Activated CD4-positive, alpha-beta T cell treated with anti-CD3 and anti-CD28 coated beads, Interleukin-2, amount 10 ng/mL, durations not matched to agents 24 days and 14 days (primary cell): ENCODE measurements at regions not wholly inside any gene's neighbourhood (a gene's known extent, or its start where the extent isn't known, plus 50 kb on each side); places are given as distances from the start of the nearest gene placed in this dataset.

Experiments
- DNase-seq: peaks from one replicate; pipeline ENCODE4 v3.0.0; 2022
- H3K27ac Mint-ChIP-seq: one replicate; pipeline ENCODE4 v1.8.0; 2022; ENCODE audit warnings: mild to moderate bottlenecking, mixed read lengths
- H3K27me3 Mint-ChIP-seq: one replicate; pipeline ENCODE4 v1.8.0; 2022; ENCODE audit warnings: mixed read lengths
- H3K36me3 Mint-ChIP-seq: one replicate; pipeline ENCODE4 v1.8.0; 2022; ENCODE audit warnings: low read depth, mild to moderate bottlenecking, mixed read lengths
- H3K4me1 Mint-ChIP-seq: one replicate; pipeline ENCODE4 v1.8.0; 2021; ENCODE audit warnings: mixed read lengths
- H3K4me3 Mint-ChIP-seq: one replicate; pipeline ENCODE4 v1.8.0; 2022; ENCODE audit warnings: mild to moderate bottlenecking, moderate library complexity, mixed read lengths
- H3K9me3 Mint-ChIP-seq: one replicate; pipeline ENCODE4 v1.8.0; 2021; ENCODE audit warnings: mixed read lengths
- intact Hi-C: fragments of 100-400 bp; cut with micrococcal nuclease; formaldehyde crosslinking; loops from one replicate; pipeline ENCODE4 v1.15.1; 2023

DNA sequence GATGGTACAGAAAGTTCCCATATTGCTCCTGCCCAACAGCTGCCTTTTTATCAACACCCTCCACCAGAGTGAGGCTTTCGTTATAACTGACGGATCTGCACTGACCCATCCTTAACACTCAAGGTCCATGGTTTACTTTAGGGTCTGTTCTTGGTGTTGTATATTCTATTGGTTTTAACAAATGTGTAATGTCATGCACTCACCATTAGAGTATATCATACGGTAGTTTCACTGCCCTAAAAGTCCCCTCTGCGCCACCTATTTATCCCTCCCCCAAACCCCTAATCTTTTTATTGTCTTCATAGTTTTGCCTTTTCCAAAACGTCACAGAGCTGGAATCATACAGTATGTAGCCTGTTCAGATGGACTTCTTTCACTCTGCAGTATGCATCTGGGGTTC lies 102.8 kb upstream of the TNS3 start:
- Mint-ChIP-seq H3K27ac (no peak overlapping the region), H3K36me3 (no peaks in the 10 kb centered on the region), H3K4me1 (peaks cover 2% of the 10 kb centered on the region), H3K27me3 (no peaks in the 10 kb centered on the region), H3K4me3 (no peak overlapping the region), H3K9me3 (no peaks in the 10 kb centered on the region)
- intact Hi-C loops, result no loop called here
- DNase-seq, result no peak

- no peak for DNase-seq
- intact Hi-C loops, result no loop called here
- no peaks in the 10 kb centered on the region for H3K4me1 Mint-ChIP-seq
- H3K36me3 Mint-ChIP-seq, result no peaks in the 10 kb centered on the region
- no peak overlapping the region for H3K27ac Mint-ChIP-seq
- H3K27me3 Mint-ChIP-seq, result no peaks in the 10 kb centered on the region
- H3K9me3 Mint-ChIP-seq, result no peaks in the 10 kb centered on the region
- H3K4me3 Mint-ChIP-seq, result no peak overlapping the region
Observed at GRCh38 chr7:47683485-47683898, 101.6 kb upstream of the TNS3 start.

- Mint-ChIP-seq H3K4me3 (no peak overlapping the region), H3K9me3 (no peaks in the 10 kb centered on the region), H3K36me3 (no peaks in the 10 kb centered on the region), H3K27ac (no peak overlapping the region), H3K27me3 (no peaks in the 10 kb centered on the region), H3K4me1 (no peaks in the 10 kb centered on the region)
- no peak for DNase-seq
- intact Hi-C loops, result no loop called here
Observed at GRCh38 chr7:47682874-47683273, 101.0 kb upstream of the TNS3 start.

DNA sequence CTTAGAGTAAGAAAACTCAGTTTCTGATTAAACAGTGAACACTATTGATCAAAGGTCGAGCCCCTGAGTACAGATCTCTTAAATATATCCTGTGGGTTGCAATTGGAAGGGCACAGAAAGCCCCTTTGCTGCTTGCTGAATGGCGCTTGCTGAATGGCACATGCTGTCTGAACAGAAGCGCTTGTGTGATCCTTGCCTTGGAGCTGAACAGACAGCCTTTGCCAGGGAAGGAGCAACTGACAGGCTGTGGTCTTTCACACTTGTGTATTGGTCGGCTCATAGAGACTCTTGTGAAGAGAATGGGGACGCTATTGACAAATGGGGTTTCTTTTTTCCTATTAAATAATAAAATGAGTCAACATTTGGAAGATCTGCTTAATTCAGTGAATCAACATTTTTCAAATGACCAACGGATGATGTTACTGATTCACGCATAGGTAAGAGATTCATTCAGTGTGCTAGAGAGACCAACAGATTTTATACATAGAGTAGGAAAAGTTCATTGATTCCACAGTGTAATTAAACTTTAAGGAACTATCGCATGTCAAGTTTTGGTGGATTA lies 99.4 kb upstream of the TNS3 start:
- intact Hi-C loops, result no loop called here
- Mint-ChIP-seq H3K4me3 (no peak overlapping the region), H3K9me3 (no peaks in the 10 kb centered on the region), H3K27ac (no peak overlapping the region), H3K36me3 (no peaks in the 10 kb centered on the region), H3K4me1 (no peaks in the 10 kb centered on the region), H3K27me3 (no peaks in the 10 kb centered on the region)
- DNase-seq, result no peak

DNA sequence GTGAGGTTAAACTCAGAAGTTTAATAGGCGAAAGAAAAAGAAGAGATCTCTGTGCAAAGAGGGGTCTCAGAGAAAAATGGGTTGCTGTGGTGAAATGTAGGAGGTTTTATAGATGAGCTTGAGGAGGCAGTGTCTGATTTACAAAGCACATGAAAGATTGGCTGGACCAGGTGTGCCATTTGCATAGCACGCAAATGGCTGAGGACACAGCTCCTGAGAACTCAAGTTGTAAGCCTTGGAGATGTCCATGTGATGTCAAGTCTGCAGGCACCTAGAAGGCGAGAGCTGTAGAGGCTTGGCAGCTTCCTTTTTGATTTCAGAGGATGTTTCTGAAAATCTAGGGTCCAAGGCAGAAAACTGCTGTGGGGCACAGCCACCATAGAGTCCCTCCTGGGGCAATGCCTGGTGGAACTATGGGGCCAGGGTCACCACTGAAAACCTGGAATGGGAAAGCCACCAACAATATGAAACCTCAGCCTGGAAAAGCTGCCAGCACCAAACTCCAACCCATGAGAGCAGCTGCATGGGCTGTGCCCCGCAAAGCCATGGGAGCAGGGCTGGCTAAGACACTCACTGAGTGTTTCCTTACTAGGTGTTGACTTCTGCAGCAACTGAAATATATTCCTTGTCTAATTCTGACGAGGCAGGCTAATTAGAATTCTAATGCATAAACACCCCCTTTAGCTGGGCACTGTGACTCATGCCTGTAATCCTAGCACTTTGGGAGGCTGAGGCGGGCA lies 96.9 kb upstream of the TNS3 start:
- no peaks in the 10 kb centered on the region for H3K9me3 Mint-ChIP-seq
- no peaks in the 10 kb centered on the region for H3K36me3 Mint-ChIP-seq
- intact Hi-C loops, result no loop called here
- H3K4me3 Mint-ChIP-seq, result no peak overlapping the region
- no peak overlapping the region for H3K27ac Mint-ChIP-seq
- no peak for DNase-seq
- H3K4me1 Mint-ChIP-seq, result no peaks in the 10 kb centered on the region
- no peaks in the 10 kb centered on the region for H3K27me3 Mint-ChIP-seq

GRCh38 chr7:47677664-47678063 lies 95.8 kb upstream of the TNS3 start:
- Mint-ChIP-seq H3K9me3 (no peaks in the 10 kb centered on the region), H3K4me1 (no peaks in the 10 kb centered on the region), H3K36me3 (no peaks in the 10 kb centered on the region), H3K4me3 (no peak overlapping the region), H3K27ac (no peak overlapping the region), H3K27me3 (no peaks in the 10 kb centered on the region)
- no peak for DNase-seq
- intact Hi-C loops, result no loop called here

DNA sequence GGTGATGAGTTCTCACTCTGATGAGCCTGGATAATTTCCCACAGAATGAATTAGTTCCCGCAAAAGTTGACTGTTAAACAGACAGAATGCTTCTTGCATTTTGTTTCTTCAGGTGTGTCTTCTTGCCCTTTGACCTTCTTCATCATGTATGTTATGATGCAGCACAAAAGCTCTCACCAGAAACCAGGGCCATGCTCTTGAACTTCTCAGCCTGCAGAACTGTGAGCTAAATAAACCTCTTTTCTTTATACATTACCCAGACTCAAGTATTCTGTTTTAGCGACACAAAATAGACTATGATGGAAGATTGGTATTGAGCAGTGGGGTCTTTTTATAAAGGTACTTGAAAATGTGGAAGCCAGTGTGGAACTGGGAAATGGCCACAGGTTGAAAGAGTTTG lies 95.2 kb upstream of the TNS3 start:
- intact Hi-C loops, result no loop called here
- Mint-ChIP-seq H3K27ac (no peak overlapping the region), H3K27me3 (no peaks in the 10 kb centered on the region), H3K4me3 (no peak overlapping the region), H3K9me3 (no peaks in the 10 kb centered on the region), H3K4me1 (no peaks in the 10 kb centered on the region), H3K36me3 (no peaks in the 10 kb centered on the region)
- DNase-seq, result no peak

GRCh38 chr7:47672977-47673381 lies 91.1 kb upstream of the TNS3 start:
- Mint-ChIP-seq H3K4me3 (no peak overlapping the region), H3K36me3 (no peaks in the 10 kb centered on the region), H3K9me3 (no peaks in the 10 kb centered on the region), H3K4me1 (no peaks in the 10 kb centered on the region), H3K27ac (no peak overlapping the region), H3K27me3 (no peaks in the 10 kb centered on the region)
- intact Hi-C loops, result no loop called here
- no peak for DNase-seq

- H3K4me3 Mint-ChIP-seq, result no peak overlapping the region
- intact Hi-C loops, result no loop called here
- H3K4me1 Mint-ChIP-seq, result no peaks in the 10 kb centered on the region
- H3K27me3 Mint-ChIP-seq, result no peaks in the 10 kb centered on the region
- no peaks in the 10 kb centered on the region for H3K36me3 Mint-ChIP-seq
- no peak overlapping the region for H3K27ac Mint-ChIP-seq
- no peaks in the 10 kb centered on the region for H3K9me3 Mint-ChIP-seq
- DNase-seq, result no peak
Observed at GRCh38 chr7:47672271-47672791, 90.4 kb upstream of the TNS3 start.

GRCh38 chr7:47671358-47671757 lies 89.4 kb upstream of the TNS3 start:
- intact Hi-C loops, result no loop called here
- H3K27ac Mint-ChIP-seq, result no peak overlapping the region

GRCh38 chr7:47670729-47671128 lies 88.8 kb upstream of the TNS3 start:
- Mint-ChIP-seq H3K4me3 (no peak overlapping the region), H3K9me3 (no peaks in the 10 kb centered on the region), H3K4me1 (no peaks in the 10 kb centered on the region), H3K27ac (no peak overlapping the region), H3K27me3 (no peaks in the 10 kb centered on the region), H3K36me3 (no peaks in the 10 kb centered on the region)
- DNase-seq, result no peak
- intact Hi-C loops, result no loop called here

More at GRCh38 chr7:47671358-47671757, 89.4 kb upstream of the TNS3 start:
- H3K27me3 Mint-ChIP-seq, result no peaks in the 10 kb centered on the region
- no peak overlapping the region for H3K4me3 Mint-ChIP-seq
- H3K9me3 Mint-ChIP-seq, result no peaks in the 10 kb centered on the region
- no peaks in the 10 kb centered on the region for H3K4me1 Mint-ChIP-seq
- no peak for DNase-seq
- no peaks in the 10 kb centered on the region for H3K36me3 Mint-ChIP-seq

- Mint-ChIP-seq H3K27ac (no peak overlapping the region), H3K36me3 (no peaks in the 10 kb centered on the region), H3K4me3 (no peak overlapping the region), H3K27me3 (no peaks in the 10 kb centered on the region), H3K4me1 (no peaks in the 10 kb centered on the region), H3K9me3 (no peaks in the 10 kb centered on the region)
- no peak for DNase-seq
- intact Hi-C loops, result no loop called here
Observed at GRCh38 chr7:47669901-47670384, 88.0 kb upstream of the TNS3 start.

DNA sequence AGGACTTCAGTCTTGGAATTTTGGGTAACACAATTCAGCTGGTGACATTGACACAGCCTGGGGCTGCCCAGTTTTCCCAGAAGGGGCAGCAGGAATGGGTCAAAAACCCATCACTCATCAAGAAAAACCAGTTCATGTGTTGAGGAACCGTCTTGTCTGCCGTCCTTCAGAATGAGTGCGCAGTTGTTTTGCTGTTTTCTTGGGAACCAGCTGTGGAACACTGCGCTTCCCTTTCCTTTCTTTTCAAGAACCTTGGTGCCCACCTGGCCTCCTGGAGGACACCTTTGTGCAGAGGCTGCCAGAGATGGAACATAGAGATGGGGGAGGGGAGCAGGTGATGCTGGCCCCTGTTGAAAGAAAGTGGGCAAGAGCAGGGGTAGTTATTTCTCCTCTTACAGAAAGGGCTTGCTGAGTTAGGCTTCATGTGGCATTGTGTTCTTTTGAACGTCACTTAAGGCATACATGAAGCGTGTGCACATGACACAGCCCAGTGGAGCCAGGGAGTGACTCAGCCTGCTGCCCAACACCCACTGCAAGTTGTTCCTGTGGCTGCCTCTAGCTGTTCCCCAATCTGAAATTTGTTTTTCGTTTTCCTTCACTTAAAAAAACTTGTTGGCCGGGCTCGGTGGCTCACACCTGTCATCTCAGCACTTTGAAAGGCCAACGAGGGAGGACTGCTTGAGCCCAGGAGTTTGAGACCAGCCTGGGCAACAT lies 87.4 kb upstream of the TNS3 start:
- no peaks in the 10 kb centered on the region for H3K27me3 Mint-ChIP-seq
- no peak for DNase-seq
- no peaks in the 10 kb centered on the region for H3K4me1 Mint-ChIP-seq
- H3K9me3 Mint-ChIP-seq, result no peaks in the 10 kb centered on the region
- no peaks in the 10 kb centered on the region for H3K36me3 Mint-ChIP-seq
- intact Hi-C loops, result no loop called here
- no peak overlapping the region for H3K27ac Mint-ChIP-seq
- H3K4me3 Mint-ChIP-seq, result no peak overlapping the region

- H3K4me3 Mint-ChIP-seq, result no peak overlapping the region
- no peaks in the 10 kb centered on the region for H3K27me3 Mint-ChIP-seq
- H3K9me3 Mint-ChIP-seq, result no peaks in the 10 kb centered on the region
- no peaks in the 10 kb centered on the region for H3K4me1 Mint-ChIP-seq
- no peak for DNase-seq
- no peak overlapping the region for H3K27ac Mint-ChIP-seq
- H3K36me3 Mint-ChIP-seq, result no peaks in the 10 kb centered on the region
- intact Hi-C loops, result no loop called here
Observed at GRCh38 chr7:47666164-47666862, 84.4 kb upstream of the TNS3 start.
